Heart left ventricle (tissue), 13 donors: ENCODE measurements at regions not wholly inside any gene's neighbourhood (a gene's known extent, or its start where the extent isn't known, plus 50 kb on each side); places are given as distances from the start of the nearest gene placed in this dataset.

Experiments
- POLR2A ChIP-seq, 2 donors: fragments of 450-650 bp; IDR thresholded peaks; one replicate each; pipeline ENCODE4 v1.6.1; 2017; ENCODE audit warnings: antibody characterized with exemption in 2 of 2, mild to moderate bottlenecking in 2 of 2, moderate library complexity in 2 of 2
- TF ChIP-seq, protein P1 (sequence below), 12 donors: fragments of 200-600 bp; sonication (generic) in 4 of 12; IDR thresholded peaks; one replicate each; pipeline versions ENCODE4 v1.5.0 to v1.8.0; 2018 to 2022; ENCODE audit warnings: antibody characterized with exemption in 12 of 12, mild to moderate bottlenecking in 5 of 12
- donor health status: ischemic (EF 13 %, LVEDD 7.1; RV severe dilation, severe dysfunction).
- donor health status: DM: no; HTN: yes; CAD: no.
- donor health status: DM: no; HTN: no; CAD: no.
- donor health status: ischemic (EF 25% LVEDD 6.9; RV normal size, moderate dysfunction).
- donor health status: ischemic (EF 25% LVEDD 5.7; RV mildly dilated, moderate dysfunction).
- donor health status: ischemic (EF 35%, LVEDD 5.7; RV mildly dilated, moderate dysfunction).
- donor health status: nonischemic (EF 11% LVEDD 7.7; RV severe dilation, severe dysfunction).
- donor health status: DM: yes; HTN: yes; CAD: no.
- donor health status: PGD.
- donor health status: ischemic (EF 29% LVEDD 5.4; RV normal size, mild dysfunction).
- donor health status: nonischemic (EF 23%, LVEDD 6.1; RV moderate dilation, normal function).

DNA sequence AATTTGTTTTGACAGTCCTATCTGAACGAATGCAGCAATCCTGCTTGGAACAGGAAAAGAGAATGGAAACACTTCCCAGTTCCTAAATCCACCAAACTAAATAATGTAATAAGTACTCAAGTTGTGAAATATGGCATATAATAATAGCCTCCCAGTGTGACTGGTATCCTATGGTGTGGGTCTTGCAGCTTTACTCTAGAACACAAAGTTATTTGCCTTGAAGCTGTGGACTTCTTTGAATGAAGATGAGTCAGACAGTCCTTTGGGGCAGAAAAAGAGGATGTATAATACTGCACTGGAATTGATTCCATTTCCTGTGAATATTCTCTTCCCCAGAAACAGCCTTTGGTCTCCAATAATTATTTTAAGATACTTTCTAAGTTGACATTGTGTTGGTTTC lies 887.0 kb downstream of the KCNA4 start:
- TF ChIP-seq, protein P1, sequence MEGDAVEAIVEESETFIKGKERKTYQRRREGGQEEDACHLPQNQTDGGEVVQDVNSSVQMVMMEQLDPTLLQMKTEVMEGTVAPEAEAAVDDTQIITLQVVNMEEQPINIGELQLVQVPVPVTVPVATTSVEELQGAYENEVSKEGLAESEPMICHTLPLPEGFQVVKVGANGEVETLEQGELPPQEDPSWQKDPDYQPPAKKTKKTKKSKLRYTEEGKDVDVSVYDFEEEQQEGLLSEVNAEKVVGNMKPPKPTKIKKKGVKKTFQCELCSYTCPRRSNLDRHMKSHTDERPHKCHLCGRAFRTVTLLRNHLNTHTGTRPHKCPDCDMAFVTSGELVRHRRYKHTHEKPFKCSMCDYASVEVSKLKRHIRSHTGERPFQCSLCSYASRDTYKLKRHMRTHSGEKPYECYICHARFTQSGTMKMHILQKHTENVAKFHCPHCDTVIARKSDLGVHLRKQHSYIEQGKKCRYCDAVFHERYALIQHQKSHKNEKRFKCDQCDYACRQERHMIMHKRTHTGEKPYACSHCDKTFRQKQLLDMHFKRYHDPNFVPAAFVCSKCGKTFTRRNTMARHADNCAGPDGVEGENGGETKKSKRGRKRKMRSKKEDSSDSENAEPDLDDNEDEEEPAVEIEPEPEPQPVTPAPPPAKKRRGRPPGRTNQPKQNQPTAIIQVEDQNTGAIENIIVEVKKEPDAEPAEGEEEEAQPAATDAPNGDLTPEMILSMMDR (IDR thresholded peaks at IDR 0.05) = no peak
- no peak for TF ChIP-seq POLR2A (IDR thresholded peaks at IDR 0.05)
